GM12878 (cell line): ENCODE measurements at regions not wholly inside any gene's neighbourhood (a gene's known extent, or its start where the extent isn't known, plus 50 kb on each side); places are given as distances from the start of the nearest gene placed in this dataset.

Experiments
- ATAC-seq: fragments of 200-7000 bp; cut with Tn5 transposase; 3 replicates; pipeline ENCODE4 v1.9.1; 2020; ENCODE audit warnings: mild to moderate bottlenecking, moderate library complexity
- BruUV-seq: library from RNA; stranded (reverse); fragments of 400-500 nt; replicated peaks from 2 replicates; lab custom pipeline; 2021; lab: Mats Ljungman, UMichigan
- CTCF ChIA-PET: fragments of 300-600 bp; sonication (Branson Sonifier 250); formaldehyde crosslinking; extraction: SDS; loops from one replicate; lab custom pipeline; 2021; ENCODE audit warnings: inconsistent platforms; lab: Yijun Ruan, JAX
- POLR2A ChIA-PET: fragments of 350-600 bp; formaldehyde crosslinking; extraction: SDS; loops from one replicate; lab custom pipeline; 2021; ENCODE audit warnings: inconsistent platforms; lab: Charles Lee
- RAD21 ChIA-PET: fragments of 300-600 bp; sonication (Branson Sonifier 250); formaldehyde crosslinking; loops from one replicate; lab custom pipeline; 2023; ENCODE audit warnings: antibody characterized with exemption; ENCODE audit not compliant: unreplicated experiment; lab: Charles Lee
- SMC1A ChIA-PET: fragments of 300-600 bp; sonication (Branson Sonifier 250); formaldehyde crosslinking; loops from one replicate; lab custom pipeline; 2023; ENCODE audit not compliant: unreplicated experiment, uncharacterized antibody; lab: Charles Lee
- DNase-seq: peaks from one replicate; pipeline ENCODE4 v3.0.0-alpha.2; 2011; ENCODE audit warnings: low read depth, low spot score
- FAIRE-seq: peaks from 3 replicates; lab custom pipeline; 2011; peaks lifted over from hg19 to GRCh38; lab: Jason Lieb, UNC
- H2AFZ ChIP-seq: 2 replicates; pipeline ENCODE4 v1.6.0; 2011; ENCODE audit warnings: low read depth, low read length, control low read depth; ENCODE audit not compliant: control insufficient read depth
- H3K27ac ChIP-seq: 2 replicates; pipeline ENCODE4 v1.5.1; 2011; ENCODE audit warnings: control low read depth; ENCODE audit not compliant: control insufficient read depth, insufficient read depth
- H3K27me3 ChIP-seq, 2 experiments: replicated peaks in 1 of 2; 2 replicates each; pipeline versions ENCODE4 v1.6.0 to v1.6.1; 2011; ENCODE audit warnings: low read length in 1 of 2; ENCODE audit not compliant: control insufficient read depth in 2 of 2, insufficient read depth in 2 of 2
- H3K36me3 ChIP-seq, 2 experiments: 2 replicates each; pipeline ENCODE4 v1.5.1; 2011; ENCODE audit warnings: low read length in 1 of 2; ENCODE audit not compliant: control insufficient read depth in 2 of 2, insufficient read depth in 2 of 2
- H3K4me1 ChIP-seq: 2 replicates; pipeline ENCODE4 v1.6.1; 2011; ENCODE audit warnings: mild to moderate bottlenecking, low read length, moderate library complexity, mixed read lengths; ENCODE audit not compliant: control insufficient read depth, insufficient read depth
- H3K4me2 ChIP-seq: 2 replicates; pipeline ENCODE4 v1.6.0; 2011; ENCODE audit warnings: control low read depth; ENCODE audit not compliant: control insufficient read depth, insufficient read depth
- H3K4me3 ChIP-seq: fragments of 200-600 bp; sonication (generic); 2 replicates; pipeline ENCODE4 v1.5.1; 2016
- H3K79me2 ChIP-seq: 2 replicates; pipeline ENCODE4 v1.6.0; 2011; ENCODE audit warnings: low read length; ENCODE audit not compliant: control insufficient read depth, insufficient read depth
- H3K9ac ChIP-seq: 2 replicates; pipeline ENCODE4 v1.8.0; 2011; ENCODE audit warnings: low read length, control low read depth, mixed read lengths; ENCODE audit not compliant: control insufficient read depth, insufficient read depth
- H3K9me3 ChIP-seq: replicated peaks from 3 replicates; pipeline ENCODE4 v1.5.1; 2011; ENCODE audit warnings: mild to moderate bottlenecking, low read length; ENCODE audit not compliant: control insufficient read depth, insufficient read depth
- H4K20me1 ChIP-seq: 2 replicates; pipeline ENCODE4 v1.6.0; 2011; ENCODE audit not compliant: control insufficient read depth, insufficient read depth
- CHD4 ChIP-seq: fragments of 200-600 bp; sonication (generic); IDR thresholded peaks from 2 replicates; pipeline ENCODE4 v1.6.1; 2016; ENCODE audit warnings: mild to moderate bottlenecking
- PKNOX1 ChIP-seq: fragments of 450-650 bp; IDR thresholded peaks from 2 replicates; pipeline ENCODE4 v1.6.1; 2016; ENCODE audit warnings: mild to moderate bottlenecking
- RUNX3 ChIP-seq: IDR thresholded peaks from 2 replicates; pipeline ENCODE4 v1.6.1; 2012; ENCODE audit warnings: low read length, inconsistent platforms
- SP1 ChIP-seq: IDR thresholded peaks from one replicate; pipeline ENCODE4 v1.6.1; 2011; ENCODE audit warnings: low read depth, low read length
- ZBED1 ChIP-seq: IDR thresholded peaks from 2 replicates; pipeline ENCODE4 v1.6.1; 2016; ENCODE audit warnings: borderline replicate concordance
- ZBTB11 ChIP-seq: fragments of 450-650 bp; formaldehyde crosslinking; IDR thresholded peaks from 2 replicates; pipeline ENCODE4 v1.5.0; 2022; ENCODE audit warnings: mild to moderate bottlenecking, missing genetic modification characterization
- ZBTB4 ChIP-seq: fragments of 450-650 bp; formaldehyde crosslinking; IDR thresholded peaks from 2 replicates; pipeline ENCODE4 v1.4.0; 2022; ENCODE audit warnings: mild to moderate bottlenecking, moderate library complexity
- WGBS: methylation state at CpG from one replicate; pipeline ENCODE4 v1.1.6; 2016; ENCODE audit warnings: low lambda C conversion rate; ENCODE audit not compliant: insufficient replicate concordance, insufficient coverage; ENCODE audit errors: missing lambda C conversion rate; 5-methylcytosine and 5-hydroxymethylcytosine counted together
- in situ Hi-C: fragments of 300-500 bp; cut with MboI; formaldehyde crosslinking; loops from 9 replicates; pipeline ENCODE4 v1.14.3; 2018; ENCODE audit warnings: mixed read lengths
- intact Hi-C: fragments of 100-400 bp; cut with micrococcal nuclease; formaldehyde crosslinking; loops from one replicate; pipeline ENCODE4 v1.14.2; 2022; ENCODE audit not compliant: unreplicated experiment

- H3K9ac ChIP-seq = no peak overlapping the region
- ChIA-PET SMC1A (no interaction called here), POLR2A (no interaction called here), RAD21 (no interaction called here), CTCF (no interaction called here)
- H2AFZ ChIP-seq = no peak overlapping the region
- no peak for FAIRE-seq
- TF ChIP-seq SP1 = no peak
- no peak for TF ChIP-seq ZBTB11
- TF ChIP-seq RUNX3 = no peak
- H3K27me3 ChIP-seq = no peaks in the 10 kb centered on the region
- H3K27ac ChIP-seq = no peak overlapping the region
- WGBS = 40% methylated on average over 4 of the region's 4 CpGs
- ATAC-seq = no peak
- H4K20me1 ChIP-seq = no peaks in the 10 kb centered on the region
- no peak overlapping the region for H3K4me3 ChIP-seq
- H3K9me3 ChIP-seq = no peaks in the 10 kb centered on the region
- no peak overlapping the region for H3K4me2 ChIP-seq
- no peak for DNase-seq
- in situ Hi-C loops (no loop called here), intact Hi-C loops (no loop called here)
- no peaks in the 10 kb centered on the region for H3K36me3 ChIP-seq
- H3K79me2 ChIP-seq = no peaks in the 10 kb centered on the region
- H3K4me1 ChIP-seq = no peaks in the 10 kb centered on the region
- no TSS peak for BruUV-seq
Measured at GRCh38 chr16:80260906-80261311, 279.9 kb upstream of the DYNLRB2 start.

- no peaks in the 10 kb centered on the region for H3K79me2 ChIP-seq
- no peak for FAIRE-seq
- ChIA-PET CTCF (no interaction called here), RAD21 (no interaction called here), SMC1A (no interaction called here), POLR2A (no interaction called here)
- no peaks in the 10 kb centered on the region for H3K9me3 ChIP-seq
- no peak for DNase-seq
- no peak overlapping the region for H3K4me3 ChIP-seq
- no peaks in the 10 kb centered on the region for H3K4me1 ChIP-seq
- BruUV-seq = no TSS peak
- no peak overlapping the region for H2AFZ ChIP-seq
- no peak overlapping the region for H3K9ac ChIP-seq
- H3K4me2 ChIP-seq = no peak overlapping the region
- no peaks in the 10 kb centered on the region for H3K36me3 ChIP-seq
- intact Hi-C loops = no loop called here
- no peaks in the 10 kb centered on the region for H3K27me3 ChIP-seq
- 39% methylated on average over 6 of the region's 6 CpGs for WGBS
- in situ Hi-C loops = no loop called here
- H4K20me1 ChIP-seq = no peaks in the 10 kb centered on the region
- no peak for ATAC-seq
- H3K27ac ChIP-seq = no peak overlapping the region
- no peak for TF ChIP-seq PKNOX1
- TF ChIP-seq CHD4 = no peak
- TF ChIP-seq ZBED1 = no peak
- TF ChIP-seq ZBTB4 (CRISPR knock-in tag) = no peak
Measured at GRCh38 chr16:80259290-80259805, 281.4 kb upstream of the DYNLRB2 start.
